Islet of Langerhans (tissue), 1 donor: ENCODE measurements at regions not wholly inside any gene's neighbourhood (a gene's known extent, or its start where the extent isn't known, plus 50 kb on each side); places are given as distances from the start of the nearest gene placed in this dataset.
"Not testable (repeated sequence)": the region's sequence is repeated elsewhere in the genome, so short reads cannot be mapped to it uniquely, and the experiment has no call there.

Experiments used
- FAIRE-seq: peaks from one replicate; lab custom pipeline; 2011; peaks lifted over from hg19 to GRCh38; lab: Jason Lieb, UNC

DNA sequence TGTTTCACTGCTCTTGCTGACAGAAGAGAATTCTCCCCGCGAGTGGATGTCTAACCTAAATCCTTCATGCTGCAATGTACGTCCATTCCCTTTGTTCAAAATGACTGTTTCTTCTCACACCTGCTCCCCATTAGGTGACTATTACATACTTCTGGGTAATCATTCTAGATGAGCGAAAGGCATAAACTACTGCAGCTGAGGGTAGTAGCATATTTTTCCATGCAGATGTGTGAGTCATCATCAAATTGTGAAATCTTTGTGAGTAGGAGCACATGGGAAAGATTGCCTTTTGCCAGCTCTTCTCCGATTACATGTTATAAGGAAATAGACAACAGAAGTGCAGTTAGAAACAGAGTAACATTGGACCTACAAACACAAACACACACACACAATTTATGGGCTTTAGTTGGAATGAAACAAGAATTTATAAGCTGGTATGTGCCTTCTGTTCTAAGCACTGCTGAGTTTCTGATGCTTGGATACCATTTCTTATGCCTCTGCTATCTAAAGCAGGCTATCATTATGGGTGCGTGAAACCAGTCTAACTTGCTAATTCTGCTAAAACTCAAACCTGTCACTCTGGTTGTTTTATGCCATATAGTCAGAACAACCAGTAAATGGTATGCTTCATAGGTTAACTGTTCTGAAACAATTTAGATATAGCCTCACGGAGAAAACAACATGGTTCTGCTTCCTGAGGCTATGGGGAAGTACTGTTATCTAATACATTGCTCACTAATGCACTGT, 346.9 kb upstream of the PSMD7 start:
- FAIRE-seq = peak; percentile 24

GRCh38 chr16:73945631-73946030, 351.0 kb upstream of the PSMD7 start:
- no peak for FAIRE-seq

- not testable (repeated sequence) for FAIRE-seq
Measured at GRCh38 chr16:73943184-73943583, 353.4 kb upstream of the PSMD7 start.

DNA sequence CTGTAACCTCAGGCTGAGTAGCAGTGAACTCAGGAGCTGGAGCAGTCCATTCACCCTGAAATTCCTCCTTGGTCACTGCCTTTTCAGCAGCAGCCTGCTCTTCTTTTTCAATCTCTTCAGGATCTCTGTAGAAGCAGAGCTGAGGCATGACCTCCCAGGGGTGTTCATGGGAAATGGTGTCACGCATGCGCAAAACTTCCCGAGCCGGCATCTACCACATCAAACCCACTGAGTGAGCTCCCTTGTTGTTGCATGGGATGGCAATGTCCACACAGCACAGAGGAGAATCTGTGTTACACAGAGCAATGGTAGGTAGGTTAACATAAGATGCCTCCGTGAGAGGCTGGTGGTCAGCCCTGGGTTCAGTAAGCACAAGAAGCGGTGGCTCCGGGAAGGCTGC, 355.8 kb upstream of the PSMD7 start:
- not testable (repeated sequence) for FAIRE-seq

- FAIRE-seq = no peak
Measured at GRCh38 chr16:73923951-73924350, 372.7 kb upstream of the PSMD7 start.

GRCh38 chr16:73921295-73921694, 375.3 kb upstream of the PSMD7 start:
- no peak for FAIRE-seq

DNA sequence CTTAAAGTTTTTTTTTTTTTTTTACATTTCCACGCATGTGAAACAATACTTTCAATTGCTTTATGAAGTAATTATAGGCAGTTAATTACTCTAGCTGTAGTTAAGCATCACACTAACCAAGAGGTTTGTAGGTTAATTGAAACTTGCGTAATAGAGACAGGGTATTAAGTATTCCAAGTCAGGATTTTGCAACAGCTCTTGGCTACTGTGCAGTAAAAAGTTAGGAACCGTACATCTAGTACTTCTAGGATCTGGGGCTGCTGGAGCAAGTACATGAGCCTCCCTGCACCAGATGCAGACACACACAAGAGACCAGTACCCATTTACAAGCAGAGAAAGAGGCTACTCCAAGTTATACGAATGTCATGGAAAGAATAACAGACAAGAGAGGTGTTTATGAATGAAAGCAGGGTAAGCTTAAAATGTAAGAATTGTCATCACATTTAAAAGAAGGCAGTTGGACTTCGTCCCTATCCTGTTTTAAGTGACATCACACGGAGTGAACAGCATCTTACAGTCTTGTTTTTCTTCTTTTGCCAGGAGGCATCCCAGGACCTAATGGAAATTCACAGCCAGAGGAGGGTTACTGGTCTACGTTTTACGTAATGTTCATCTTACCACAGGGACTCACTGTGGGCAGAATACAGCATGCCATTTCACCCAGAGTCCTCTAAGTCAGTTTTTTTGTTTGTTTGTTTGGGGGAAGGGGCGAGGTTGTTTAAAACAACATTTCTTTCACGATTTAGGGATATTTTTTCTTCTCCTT, 379.6 kb upstream of the PSMD7 start:
- FAIRE-seq = no peak

DNA sequence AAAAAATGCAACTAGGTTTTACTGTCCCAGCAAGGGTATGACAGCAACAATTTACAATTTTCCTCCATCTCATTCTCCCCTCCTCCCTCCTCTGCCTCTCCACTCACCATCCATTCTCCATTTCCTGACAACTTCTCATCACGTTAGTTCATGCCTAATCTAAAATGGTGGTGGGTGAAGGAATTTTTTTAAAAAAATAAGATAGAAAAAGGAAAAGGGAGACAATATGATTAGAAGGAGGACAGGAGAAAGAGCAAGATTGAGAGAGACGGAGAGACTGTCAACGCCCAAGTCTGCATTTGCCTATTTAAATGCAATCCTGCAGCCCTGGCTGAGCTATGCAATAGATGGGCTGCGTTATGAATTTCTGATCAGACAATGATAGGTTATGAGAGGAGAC, 380.7 kb upstream of the PSMD7 start:
- FAIRE-seq = no peak

DNA sequence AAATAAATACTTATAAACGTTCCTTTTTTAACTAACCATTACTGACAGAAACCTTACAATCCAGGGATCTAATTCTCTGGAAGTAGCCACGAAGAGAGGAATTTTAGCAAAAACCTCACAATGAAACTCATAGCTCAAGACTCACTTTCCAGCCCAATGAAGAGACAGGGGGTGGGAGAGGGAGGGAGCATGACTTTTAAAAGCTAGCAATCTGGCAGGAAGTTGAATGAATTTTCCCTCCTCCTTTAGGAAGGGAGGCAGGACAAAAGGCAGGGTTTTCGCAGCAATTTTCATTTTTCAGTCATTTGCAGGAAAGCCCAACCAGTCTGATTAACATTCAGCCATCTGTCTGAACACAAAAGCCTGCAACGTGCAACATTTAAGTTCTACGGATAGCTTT, 381.5 kb upstream of the PSMD7 start:
- FAIRE-seq = no peak

- FAIRE-seq = no peak
Measured at GRCh38 chr16:73912850-73913249, 383.8 kb upstream of the PSMD7 start.

GRCh38 chr16:73912281-73912680, 384.3 kb upstream of the PSMD7 start:
- FAIRE-seq = no peak

DNA sequence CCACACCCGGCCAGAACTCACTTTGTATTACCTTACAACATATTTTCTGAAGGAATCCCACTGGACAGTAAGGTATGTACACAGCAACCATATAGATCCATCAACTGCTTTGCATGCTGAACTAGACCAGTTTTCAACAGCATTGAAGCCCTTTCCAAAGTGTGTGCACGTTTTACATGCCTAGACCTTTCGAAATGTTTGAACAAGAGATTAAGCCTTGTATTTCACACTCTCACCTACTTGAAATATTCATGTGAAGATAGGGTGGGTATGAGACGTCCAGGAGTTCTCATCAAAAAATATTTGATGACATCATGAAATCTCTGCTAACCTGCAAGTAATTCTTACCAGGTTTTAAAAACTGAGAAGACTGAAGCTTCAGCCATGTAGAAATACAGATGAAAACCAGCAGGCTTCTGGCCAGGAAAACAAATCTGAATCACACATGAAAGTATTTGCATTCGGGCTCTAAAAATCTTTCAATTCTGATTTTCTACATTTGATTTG, 387.0 kb upstream of the PSMD7 start:
- FAIRE-seq = no peak

DNA sequence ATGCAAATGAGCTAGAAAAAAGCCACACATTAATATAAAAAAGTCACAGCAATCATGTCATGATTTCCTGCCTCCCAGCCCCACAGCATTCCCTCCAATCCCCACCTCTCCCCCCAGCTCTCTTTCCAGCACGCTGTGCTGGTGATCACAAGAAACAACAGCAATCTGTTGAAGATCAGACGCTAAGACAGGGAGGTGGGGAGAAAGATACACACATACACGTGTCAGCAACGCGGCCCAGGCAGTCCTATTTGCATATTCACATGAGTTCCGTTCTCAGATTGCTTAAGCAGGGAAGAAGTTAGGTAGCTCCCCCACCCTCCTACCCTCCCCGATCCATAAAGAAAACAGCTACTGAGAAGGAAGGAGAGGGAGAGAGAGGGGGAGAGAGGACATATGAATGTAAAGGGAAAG, 405.5 kb upstream of the PSMD7 start:
- no peak for FAIRE-seq

GRCh38 chr16:73890186-73891128, 406.2 kb upstream of the PSMD7 start:
- FAIRE-seq = no peak

DNA sequence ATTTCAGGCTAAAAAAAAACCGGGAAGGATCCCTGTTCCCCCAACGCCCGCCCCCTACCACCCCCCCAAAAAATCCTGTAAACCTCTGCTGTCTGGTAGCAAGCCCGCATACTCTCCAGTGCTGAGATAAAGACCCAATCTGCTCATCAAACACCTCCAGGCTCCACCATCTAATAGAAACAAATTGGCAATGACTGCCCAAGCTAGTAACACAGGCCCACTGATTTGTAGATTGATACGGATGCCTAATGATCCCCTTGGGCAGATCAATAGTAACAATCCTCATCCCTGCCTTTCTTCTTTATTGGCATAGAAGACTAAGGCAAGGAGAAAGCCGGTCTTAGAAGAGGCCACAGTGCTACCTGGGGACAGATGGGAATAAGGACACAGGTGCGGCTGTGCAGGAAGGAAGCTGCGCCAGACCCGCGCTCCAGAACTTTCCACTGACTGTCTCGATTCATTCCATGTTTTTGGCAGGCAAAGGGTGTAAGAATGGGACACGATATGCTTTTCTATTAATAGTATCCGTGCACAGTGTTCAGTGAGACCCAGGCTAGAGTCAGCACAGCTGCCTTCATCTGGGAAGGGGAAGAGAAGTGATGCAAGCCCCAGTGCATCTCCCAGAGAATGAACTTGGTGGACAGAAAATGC, 407.6 kb upstream of the PSMD7 start:
- FAIRE-seq = no peak

DNA sequence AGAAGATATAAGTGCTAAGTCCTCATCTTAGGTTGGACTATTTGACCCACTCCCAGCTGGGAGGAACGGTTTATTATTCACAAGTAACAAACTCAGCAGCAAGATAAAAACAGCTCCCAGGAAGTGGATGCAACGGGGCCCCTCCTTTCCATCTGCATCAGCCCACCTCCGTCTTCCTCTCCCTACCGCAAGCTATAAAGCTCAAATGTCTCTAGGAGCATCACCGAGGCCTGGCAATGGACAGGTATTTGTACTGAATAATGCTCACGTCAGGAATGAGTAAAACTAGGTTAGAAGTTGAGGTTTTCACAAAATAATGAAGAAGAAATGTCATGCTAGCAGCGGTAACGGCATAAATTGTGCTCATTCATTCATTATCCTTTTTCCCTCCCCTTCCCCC, 408.7 kb upstream of the PSMD7 start:
- no peak for FAIRE-seq

DNA sequence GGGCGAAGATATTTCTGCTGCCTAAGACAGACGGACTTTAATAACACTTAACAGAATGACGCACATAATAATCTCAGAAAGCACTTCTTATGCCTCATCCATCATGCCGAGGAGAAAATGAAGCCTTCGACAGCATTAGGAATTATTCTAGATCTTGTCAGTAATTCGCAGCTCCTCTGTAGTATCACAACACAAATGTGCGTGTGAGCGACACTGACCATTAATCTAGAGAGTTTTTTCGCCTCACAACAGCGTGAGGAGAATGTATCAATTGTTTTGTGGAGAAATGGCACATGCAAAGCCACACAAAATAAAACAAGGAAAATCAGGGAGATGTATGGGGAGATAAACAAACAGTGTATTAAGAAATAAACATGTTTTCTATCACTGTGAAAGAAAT, 410.2 kb upstream of the PSMD7 start:
- no peak for FAIRE-seq

DNA sequence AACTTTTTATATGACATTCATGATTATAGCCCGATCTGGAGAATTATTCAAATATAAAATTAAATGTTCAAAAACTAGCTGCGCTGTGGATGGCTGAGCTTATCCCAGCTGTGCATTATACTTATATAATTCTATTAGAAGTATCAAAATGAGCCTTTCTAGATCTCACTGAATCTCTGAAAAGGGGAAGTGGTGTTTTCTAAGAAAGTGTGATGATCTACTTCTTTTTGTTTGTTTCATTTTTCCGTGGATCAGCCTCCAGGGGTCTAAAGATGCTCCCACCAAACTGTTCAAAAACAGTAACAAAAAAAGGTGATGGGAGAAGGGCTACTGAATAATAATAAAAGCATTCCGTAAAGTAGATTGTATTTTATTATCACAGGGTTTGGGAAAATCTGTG, 411.3 kb upstream of the PSMD7 start:
- FAIRE-seq = no peak

DNA sequence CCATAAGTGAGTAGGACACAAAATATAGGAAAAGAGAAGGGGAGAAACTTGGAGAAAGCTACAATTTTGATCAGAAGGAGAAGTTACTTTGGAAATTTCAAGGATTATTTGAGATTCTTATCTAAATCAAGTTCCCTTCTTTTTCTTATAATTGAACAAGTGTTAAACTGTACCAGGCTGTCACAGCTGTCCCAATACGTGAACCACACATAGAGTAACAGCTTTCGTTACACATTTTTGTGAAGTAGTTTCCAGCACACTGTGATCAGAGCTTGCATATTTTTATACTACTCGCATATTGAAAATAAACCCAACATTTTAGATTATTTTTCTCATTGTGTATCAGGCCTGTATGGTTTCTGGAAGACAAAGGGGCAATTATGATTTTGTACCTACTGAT, 412.8 kb upstream of the PSMD7 start:
- no peak for FAIRE-seq

DNA sequence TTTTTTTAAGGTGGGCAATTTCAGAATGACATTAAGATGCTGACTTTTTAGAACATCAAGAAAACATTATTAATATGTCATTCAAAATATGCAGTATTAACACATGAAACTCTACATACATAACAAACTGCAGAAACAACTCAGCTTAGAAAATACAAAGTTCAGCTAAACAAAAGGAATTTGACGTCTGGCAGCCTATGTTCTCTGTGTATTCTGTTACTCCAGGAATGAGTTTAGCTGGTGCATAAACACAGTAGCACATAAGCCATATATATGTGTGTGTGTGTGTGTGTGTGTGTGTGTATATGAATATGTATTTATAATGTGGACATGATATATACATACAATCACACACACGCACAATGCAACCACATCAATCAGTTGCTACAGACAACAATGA, 413.5 kb upstream of the PSMD7 start:
- FAIRE-seq = no peak

- no peak for FAIRE-seq
Measured at GRCh38 chr16:73882651-73883050, 414.0 kb upstream of the PSMD7 start.

DNA sequence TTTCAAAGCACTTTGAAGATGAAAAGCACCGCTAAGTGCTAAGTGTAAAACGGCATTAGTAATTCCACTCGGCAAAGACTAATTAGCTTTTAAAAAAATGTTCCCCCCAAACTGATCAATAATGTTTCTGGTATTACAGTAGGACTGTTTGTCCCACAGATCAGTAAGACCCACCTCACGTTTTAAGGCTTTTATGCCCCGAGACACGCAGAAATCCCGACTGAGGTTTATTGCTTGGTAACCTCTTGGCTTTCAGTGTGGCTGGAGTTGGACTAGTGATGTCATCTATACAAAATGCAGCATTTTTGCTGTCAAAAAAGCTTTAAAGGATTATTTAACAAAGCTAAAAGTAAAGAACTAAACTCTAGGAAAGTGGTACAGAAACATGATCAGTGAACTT, 414.6 kb upstream of the PSMD7 start:
- no peak for FAIRE-seq
